GM10266 (cell line): ENCODE measurements at regions not wholly inside any gene's neighbourhood (a gene's known extent, or its start where the extent isn't known, plus 50 kb on each side); places are given as distances from the start of the nearest gene placed in this dataset.

Source experiments
- DNase-seq: peaks from one replicate; pipeline ENCODE4 v3.0.0; 2012; ENCODE audit errors: extremely low spot score
- CTCF ChIP-seq: IDR thresholded peaks from 2 replicates; pipeline ENCODE4 v1.5.1; 2012; ENCODE audit warnings: mild to moderate bottlenecking, low read depth; ENCODE audit not compliant: control insufficient read depth, insufficient read depth; ENCODE audit errors: missing control alignments

- DNase-seq = no peak
- no peak for TF ChIP-seq CTCF
These were observed 77.1 kb upstream of the MCTP2 start for GRCh38 chr15:94154255-94154654.

GRCh38 chr15:94145046-94145445 lies 86.3 kb upstream of the MCTP2 start:
- DNase-seq = no peak
- no peak for TF ChIP-seq CTCF

GRCh38 chr15:94141802-94142201 lies 89.6 kb upstream of the MCTP2 start:
- no peak for TF ChIP-seq CTCF

GRCh38 chr15:94135486-94136147 lies 95.7 kb upstream of the MCTP2 start:
- TF ChIP-seq CTCF = peak; percentile 5
- no peak for DNase-seq

More at GRCh38 chr15:94141802-94142201, 89.6 kb upstream of the MCTP2 start:
- no peak for DNase-seq

- no peak for DNase-seq
- TF ChIP-seq CTCF = peak; percentile 11
These were observed 99.5 kb upstream of the MCTP2 start for GRCh38 chr15:94131875-94132274.

- no peak for TF ChIP-seq CTCF
These were observed 100.9 kb upstream of the MCTP2 start for GRCh38 chr15:94130504-94130903.

GRCh38 chr15:94127006-94127405 lies 104.4 kb upstream of the MCTP2 start:
- no peak for TF ChIP-seq CTCF
- no peak for DNase-seq

More at GRCh38 chr15:94130504-94130903, 100.9 kb upstream of the MCTP2 start:
- no peak for DNase-seq
